Stimulated activated CD4-positive, alpha-beta T cell treated with anti-CD3 and anti-CD28 coated beads, Interleukin-4, amount 100 ng/mL, for 24 hours (primary cell): ENCODE measurements at regions not wholly inside any gene's neighbourhood (a gene's known extent, or its start where the extent isn't known, plus 50 kb on each side); places are given as distances from the start of the nearest gene placed in this dataset.

ENCODE experiments used
- DNase-seq: peaks from one replicate; pipeline ENCODE4 v3.0.0-alpha.2; 2020

DNA sequence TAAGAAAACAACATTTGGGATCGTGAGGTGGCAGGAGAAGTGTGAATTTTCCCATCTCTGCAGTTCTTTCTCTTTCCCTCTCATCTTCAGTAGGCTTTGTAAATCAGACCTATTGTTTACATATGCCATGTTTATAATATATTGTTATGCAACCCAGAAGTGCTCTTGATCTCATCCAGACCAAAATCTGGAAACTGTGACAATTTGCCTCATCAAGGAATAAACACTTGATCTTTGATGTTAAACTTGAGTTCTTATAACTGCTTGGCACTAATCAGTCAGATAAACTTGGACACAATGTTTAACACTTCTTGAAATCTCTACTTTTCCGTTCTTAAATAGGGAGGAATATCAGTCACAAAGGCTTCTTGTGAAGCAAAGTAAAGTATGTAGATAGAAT lies 384.7 kb downstream of the DMRT2 start:
- DNase-seq = no peak

GRCh38 chr9:1440256-1440655 lies 390.1 kb downstream of the DMRT2 start:
- no peak for DNase-seq

- DNase-seq = no peak
These were observed 391.9 kb downstream of the DMRT2 start for GRCh38 chr9:1442105-1442504.

- DNase-seq = no peak
These were observed 393.3 kb downstream of the DMRT2 start for GRCh38 chr9:1443450-1443849.

- DNase-seq = no peak
These were observed 396.5 kb downstream of the DMRT2 start for GRCh38 chr9:1446671-1447070.

DNA sequence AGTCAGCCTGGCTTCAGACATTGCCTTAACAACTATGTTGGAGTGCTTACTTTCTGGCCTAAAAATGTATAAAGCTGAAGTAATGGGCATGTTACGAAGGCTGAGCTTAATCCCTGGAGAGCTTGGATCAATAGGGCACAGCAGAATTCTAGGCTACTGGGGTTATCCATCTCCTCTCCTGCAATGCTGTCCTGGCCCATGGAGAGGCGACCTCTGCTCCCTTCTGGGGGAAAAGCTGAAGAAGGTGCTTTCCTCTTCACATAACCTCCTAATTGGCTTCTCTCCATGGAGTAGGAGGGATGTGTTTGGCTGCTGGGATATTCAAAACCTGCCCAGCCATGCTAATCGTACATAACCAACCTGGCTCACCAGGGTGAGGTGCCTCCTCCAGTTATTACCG lies 403.5 kb downstream of the DMRT2 start:
- DNase-seq = no peak

GRCh38 chr9:1454211-1454610 lies 404.1 kb downstream of the DMRT2 start:
- DNase-seq = no peak

- no peak for DNase-seq
These were observed 404.6 kb downstream of the DMRT2 start for GRCh38 chr9:1454616-1455347.

- DNase-seq = no peak
These were observed 405.6 kb downstream of the DMRT2 start for GRCh38 chr9:1455766-1456165.

- no peak for DNase-seq
These were observed 406.3 kb downstream of the DMRT2 start for GRCh38 chr9:1456301-1457024.

DNA sequence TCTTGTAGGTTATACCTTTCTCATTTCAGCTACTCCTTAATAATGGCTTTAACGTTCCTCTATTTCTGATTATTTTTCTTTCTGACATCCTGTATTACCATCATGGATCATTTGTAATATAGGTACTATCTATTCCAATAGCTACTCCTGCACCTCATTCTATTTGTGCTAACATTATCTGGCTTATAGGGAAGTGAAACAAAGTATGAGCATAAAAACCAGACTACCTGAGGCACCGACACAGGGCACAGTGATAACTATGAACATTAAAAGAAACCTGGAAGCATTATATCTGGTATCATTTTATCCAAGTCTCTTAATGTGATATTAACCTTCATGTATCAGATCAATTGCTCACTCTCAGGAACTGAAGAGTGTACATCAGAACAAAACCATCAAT lies 407.3 kb downstream of the DMRT2 start:
- no peak for DNase-seq

DNA sequence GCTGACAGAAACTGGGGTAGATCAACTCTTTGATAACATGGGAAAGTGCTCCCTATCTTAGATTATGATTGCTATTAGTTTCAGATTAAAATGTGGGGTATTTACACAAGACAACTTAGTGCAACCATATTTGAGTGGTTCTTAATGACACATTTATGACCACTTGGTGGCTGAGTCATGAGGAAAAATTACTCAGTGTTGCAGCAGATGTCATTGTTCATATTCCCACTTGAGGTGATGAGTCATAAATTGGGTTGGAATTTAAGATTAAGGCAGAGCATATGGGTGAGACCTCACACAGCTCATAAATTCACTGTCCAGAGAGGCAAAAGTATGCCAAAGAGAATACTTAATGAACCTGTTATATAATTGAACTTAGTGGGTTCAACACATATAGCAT lies 408.3 kb downstream of the DMRT2 start:
- no peak for DNase-seq

GRCh38 chr9:1460143-1460769 lies 410.1 kb downstream of the DMRT2 start:
- no peak for DNase-seq

- DNase-seq = no peak
These were observed 411.7 kb downstream of the DMRT2 start for GRCh38 chr9:1461812-1462211.

GRCh38 chr9:1462626-1463308 lies 412.6 kb downstream of the DMRT2 start:
- DNase-seq = no peak

- DNase-seq = no peak
These were observed 419.8 kb downstream of the DMRT2 start for GRCh38 chr9:1469996-1470395.

DNA sequence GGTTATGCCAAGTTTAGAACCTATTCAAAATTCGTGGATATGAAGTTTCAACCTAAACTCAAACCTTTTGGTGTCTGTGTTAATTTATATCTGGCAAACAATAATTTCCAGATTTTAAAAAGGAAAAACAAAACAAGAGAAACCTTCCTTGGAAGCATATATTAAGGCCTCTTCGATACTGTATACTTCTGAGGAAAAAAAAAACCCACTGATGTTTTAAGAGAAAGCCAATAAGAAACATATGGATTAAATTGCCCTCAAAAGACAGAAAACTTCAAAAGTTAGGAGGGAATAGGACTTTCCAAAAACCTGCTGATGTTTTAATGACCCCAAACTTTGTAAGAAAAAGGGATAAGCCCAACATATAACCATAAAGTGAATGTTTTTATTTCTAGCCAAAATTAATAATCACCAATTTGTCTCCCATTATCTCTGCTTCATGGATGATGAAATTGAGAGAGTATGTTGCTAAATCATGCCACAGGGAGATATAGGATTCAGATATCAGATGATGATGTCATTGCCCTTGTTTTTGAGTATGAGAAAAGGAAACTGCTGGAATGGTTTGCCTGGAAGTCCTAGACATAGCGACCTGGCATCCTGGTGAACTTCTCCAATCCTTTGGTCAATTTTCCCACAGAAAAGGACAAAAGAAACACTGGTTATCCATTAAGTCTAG lies 423.9 kb downstream of the DMRT2 start:
- no peak for DNase-seq

DNA sequence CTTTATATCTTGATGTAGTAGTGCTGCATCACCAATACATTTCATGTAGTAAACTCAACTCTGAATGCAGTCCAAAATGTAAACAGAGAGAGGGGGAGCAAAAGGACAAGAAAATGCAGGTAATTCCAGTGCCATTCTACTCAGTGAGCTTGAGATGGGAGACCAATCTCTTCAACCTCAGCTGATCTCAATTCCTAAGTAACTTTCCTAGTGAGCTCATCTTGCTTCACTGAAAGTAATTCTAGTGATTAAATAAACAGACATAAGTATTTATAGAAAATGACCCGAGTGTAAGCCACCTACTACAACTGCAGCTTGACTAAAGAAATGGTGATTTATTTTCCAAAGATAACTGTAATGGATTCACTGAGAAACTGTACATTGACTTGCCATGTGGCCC lies 424.5 kb downstream of the DMRT2 start:
- no peak for DNase-seq

DNA sequence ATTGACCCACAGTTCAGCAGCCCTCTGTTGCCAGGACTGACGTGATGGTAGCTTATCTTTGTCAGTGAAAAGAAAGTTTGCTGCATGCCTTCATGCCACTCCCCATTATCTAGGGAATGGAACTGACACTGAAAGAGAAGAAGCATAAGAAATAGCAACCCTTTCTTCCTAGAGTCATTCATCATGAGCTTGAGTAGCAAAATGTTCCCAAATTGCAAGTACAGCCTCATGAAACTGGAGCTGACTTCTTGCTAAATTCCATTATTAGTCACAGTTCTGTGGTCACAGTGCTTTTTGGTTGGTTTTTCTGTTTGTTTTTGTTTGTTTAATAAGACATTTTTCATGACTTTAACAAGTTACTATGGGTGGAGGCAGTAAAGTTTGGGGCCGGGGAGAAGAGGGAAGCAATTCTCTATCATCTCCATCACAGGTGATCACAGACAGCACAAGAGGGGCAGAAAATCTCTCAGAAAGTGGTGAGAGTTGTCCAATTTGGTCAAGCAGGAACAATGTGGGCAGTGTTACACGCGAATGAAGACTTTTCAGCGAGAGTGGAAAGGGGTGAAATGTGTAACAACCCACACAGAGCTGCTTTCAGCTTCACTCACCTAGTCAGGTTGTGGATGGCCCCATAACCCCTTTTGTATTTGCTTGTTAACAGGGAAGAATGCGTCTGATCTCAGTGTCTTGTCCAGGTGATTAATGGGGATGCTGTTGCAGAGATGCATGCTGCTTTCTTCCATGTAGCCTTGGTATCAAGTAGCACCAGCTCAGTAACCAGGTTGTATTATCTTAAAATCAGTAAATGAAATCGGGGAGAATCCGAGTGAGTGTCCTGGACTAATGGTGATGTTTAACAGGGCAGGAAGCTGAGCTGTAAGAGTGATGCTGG lies 440.4 kb downstream of the DMRT2 start:
- no peak for DNase-seq

- DNase-seq = no peak
These were observed 442.0 kb downstream of the DMRT2 start for GRCh38 chr9:1492156-1492555.

- no peak for DNase-seq
These were observed 445.3 kb downstream of the DMRT2 start for GRCh38 chr9:1495282-1496030.
